Hypothalamus (tissue), 51 donors: ENCODE measurements at regions not wholly inside any gene's neighbourhood (a gene's known extent, or its start where the extent isn't known, plus 50 kb on each side); places are given as distances from the start of the nearest gene placed in this dataset.

ENCODE experiments used
- DNase-seq, 51 donors: peaks; one replicate each; lab custom pipeline; 2025; lab: John Stamatoyannopoulos, UW

DNA sequence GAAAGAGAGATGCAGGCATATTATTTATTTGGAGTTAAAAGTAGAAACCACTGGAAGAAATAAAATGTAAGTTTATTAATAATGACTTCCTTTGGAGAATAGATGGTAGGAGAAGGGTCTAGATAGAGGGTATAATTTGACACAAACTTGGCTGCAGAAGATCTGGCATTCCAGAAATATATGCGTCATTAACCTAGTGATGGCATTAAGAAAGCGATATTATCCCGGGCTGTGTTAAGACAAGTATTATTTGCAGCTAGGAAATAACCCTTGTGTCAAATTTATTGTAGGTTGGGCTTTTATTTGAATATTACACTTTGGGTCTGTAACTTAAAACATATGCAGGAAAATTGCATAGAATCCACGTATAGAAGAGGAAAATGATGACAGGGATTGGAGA is 389.5 kb downstream of the MTX2 start:
- DNase-seq: no peak

- no peak for DNase-seq
Measured at GRCh38 chr2:176662753-176663152, 393.5 kb downstream of the MTX2 start.

DNA sequence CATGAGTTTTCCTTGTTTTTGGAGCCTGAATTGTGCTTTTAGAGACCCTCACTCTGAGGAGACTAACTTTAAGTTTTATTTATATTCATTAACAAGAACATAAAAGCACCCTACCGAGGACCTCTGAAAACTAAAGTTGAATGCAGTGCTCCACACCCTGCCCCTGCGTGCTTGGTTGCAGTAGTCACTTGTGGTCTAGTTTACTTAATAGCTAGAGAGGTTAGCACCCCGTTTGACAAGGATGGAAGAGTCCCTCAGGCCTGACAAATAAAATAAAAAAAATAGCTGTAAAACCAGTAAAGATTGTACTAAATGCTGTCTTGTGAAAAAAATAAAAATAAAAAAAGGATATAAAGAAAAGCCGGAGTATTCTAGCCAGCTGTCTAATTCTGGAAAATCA is 395.2 kb downstream of the MTX2 start:
- DNase-seq: no peak

DNA sequence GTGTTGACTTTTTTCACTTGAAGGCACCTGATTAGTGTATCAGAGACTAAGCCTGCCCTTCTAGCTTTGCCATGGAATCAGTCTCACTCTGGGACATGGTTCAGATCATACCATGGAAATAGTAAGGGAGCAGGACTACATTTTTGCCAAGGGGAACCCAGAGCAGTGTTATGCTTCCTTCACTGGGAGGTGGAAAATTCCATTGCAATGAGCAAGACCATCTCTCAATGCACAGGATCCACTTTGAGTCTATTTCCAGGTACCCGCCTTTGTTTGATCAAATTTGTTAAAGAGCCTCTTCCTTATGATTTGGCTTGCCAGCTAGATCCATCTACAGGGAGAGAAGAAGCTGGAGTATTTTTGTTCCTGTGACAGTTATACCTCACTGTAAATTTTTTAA is 395.8 kb downstream of the MTX2 start:
- DNase-seq: no peak

DNA sequence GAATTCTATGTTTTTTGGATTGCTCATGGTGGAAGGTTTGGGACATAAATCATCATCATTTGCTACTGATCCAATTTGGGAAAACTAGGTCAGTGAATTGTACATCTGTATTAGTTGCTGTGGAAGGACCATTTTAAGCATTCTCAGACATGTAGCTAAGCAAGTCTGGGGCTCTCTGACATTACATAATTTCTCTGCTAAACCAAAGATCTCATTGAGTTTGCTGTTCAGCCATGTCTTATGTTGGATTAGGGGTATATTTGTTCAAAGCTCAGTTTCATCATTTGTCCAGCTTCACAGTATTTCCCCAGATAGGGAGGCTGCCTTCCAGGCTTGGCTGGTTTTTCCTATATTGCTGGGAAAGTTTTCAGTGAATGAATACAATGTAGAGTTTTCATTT is 399.7 kb downstream of the MTX2 start:
- DNase-seq: no peak

DNA sequence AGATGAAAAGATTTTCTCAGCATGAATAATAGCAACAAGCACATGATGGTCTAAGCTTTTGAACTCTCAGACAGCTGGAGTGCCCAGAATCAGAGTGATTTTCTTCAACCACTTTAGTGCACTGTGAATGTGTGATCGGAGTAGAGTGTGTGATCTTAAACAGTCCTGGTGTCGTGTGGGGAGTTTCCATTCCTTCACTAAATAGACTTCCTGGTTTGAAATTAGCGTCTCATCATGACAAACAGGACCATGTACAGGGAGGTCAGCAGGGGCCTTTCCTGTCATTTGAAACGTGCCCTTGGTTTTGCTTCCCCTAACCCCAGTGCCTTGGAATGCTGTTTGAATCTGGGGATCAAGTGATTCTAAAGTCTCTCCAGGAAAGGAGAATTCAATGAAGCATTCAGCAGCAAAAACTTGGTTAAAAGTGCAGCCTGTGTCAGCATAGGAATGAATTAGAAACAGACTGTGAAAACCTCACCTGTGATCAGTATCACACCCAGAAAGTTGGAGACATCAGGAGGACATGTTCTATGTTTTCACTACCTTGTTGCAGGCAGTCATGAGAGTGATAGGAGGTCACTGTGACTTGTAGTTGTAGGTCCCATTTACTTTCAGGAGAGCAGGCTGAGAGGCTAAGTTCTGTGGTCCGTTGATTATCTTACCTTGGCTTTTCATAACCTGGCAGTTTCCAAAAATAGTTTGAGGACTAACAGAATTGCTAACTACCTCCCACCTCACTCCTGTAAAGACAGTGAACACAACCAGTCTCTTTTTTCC is 400.3 kb downstream of the MTX2 start:
- DNase-seq: no peak

GRCh38 chr2:176675271-176675949 is 406.2 kb downstream of the MTX2 start:
- no peak for DNase-seq

DNA sequence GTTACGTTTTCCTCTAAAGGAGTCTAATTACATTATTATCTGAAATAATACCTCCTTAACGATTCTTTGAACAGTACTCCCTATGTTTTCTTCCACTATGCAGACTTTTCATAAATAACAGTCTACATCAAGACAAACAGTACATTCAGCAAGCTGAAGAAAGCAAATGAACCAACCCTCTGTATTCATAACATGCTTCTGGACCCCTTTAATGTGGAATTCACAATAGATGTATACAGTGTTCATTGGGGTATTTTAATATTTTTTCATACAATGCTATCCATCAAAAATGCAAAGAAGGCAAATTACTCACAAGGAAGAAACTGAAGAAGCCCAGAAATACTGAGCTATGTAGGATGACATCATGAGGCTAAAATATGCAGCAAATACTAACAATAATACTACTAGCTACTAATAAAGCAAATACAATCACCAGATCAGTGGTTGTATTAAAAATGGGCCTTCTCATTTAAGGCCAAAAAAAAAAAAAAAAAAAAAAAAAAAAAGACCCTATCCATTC is 408.6 kb downstream of the MTX2 start:
- no peak for DNase-seq

DNA sequence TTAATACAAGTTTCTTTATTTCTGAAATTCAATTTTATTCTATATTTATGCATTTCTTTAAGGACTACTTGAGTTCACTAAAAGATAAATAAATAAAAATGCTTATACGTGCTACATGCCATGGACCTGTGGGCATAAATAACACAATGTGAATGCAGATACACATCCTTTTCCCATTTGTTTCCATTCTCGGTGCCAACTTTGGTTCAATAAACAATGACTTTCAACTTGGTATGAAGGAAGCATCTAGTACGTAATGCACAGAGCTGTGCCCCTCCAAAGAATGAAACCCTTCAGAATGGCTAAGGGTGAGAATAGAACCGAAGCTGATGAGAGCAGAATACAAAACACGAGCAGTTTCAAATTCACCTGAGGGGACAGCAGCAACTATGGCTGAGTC is 409.3 kb downstream of the MTX2 start:
- no peak for DNase-seq

DNA sequence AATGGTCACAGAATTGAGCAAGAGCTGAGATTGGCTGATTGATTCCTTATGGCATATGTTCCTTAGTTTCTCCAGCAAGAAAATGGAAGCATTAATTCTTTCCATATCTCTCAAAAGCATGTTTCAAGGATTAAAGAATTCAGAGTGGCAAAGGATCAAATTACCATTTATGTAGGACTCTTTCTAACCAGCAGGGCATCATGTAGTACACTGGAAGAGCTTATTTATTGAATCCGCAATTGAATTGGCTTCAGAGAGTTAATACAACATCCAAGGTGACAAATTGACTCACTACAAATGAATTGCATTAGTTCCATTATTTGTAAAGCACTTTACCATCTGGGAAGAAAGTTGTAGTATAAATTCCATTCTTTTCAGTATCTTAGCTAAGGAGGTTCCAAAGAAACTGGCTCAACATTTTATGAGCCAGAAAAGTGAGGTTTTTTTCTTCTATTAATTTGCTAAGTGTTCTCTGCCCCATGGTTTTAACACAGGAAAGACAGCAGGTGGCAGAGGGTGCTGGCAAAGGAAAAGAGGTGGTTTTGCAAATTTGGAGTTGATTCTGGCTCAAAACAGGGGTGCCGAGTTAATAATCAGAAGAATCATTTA is 409.9 kb downstream of the MTX2 start:
- DNase-seq: no peak

GRCh38 chr2:176680916-176681516 is 411.8 kb downstream of the MTX2 start:
- DNase-seq: no peak

- no peak for DNase-seq
Measured at GRCh38 chr2:176681584-176682115, 412.4 kb downstream of the MTX2 start.

GRCh38 chr2:176682278-176682677 is 413.0 kb downstream of the MTX2 start:
- DNase-seq: no peak

DNA sequence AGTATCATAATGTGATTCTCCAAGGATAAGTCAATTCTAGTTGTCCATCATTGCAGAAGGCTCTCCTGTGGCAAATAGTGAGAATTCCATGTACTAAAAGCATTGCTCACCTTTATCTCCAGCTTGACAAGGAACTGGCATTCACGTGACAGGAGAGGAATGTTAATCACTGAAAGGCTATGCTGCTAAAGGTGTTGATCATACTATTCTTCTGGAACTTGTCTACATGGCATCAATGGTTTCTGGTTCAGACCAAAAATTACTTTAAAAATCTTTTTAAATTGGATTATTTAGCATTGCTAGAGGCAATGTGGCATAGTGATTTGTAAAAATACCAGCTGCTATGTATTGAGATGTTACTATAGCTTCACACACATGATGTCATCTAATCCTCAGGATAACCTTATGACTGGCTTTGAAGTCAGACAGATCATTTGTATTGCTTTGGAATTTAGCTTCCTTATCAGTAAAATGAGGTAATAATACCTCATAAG is 414.4 kb downstream of the MTX2 start:
- no peak for DNase-seq

DNA sequence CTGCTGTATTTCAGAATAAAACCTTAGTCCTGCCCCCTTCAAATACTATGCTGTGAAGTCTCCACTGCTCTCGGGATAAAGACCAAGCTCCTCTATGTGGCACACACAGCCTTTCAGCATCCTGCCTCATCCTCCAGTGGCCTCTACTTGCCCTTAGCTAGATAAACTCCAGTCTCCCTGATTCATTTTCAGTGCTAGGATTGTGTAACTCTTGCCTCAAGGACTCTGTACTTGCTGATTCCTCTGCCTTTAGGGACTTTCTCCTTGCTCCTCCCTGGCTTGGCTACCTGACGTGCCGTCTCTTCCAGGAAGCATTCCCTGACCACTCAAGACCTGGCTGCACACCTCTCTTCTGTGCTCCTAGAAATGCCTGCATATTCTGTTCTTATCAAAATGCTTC is 416.7 kb downstream of the MTX2 start:
- no peak for DNase-seq

GRCh38 chr2:176686328-176686727 is 417.1 kb downstream of the MTX2 start:
- DNase-seq: no peak

GRCh38 chr2:176687342-176687741 is 418.1 kb downstream of the MTX2 start:
- no peak for DNase-seq

- DNase-seq: no peak
Measured at GRCh38 chr2:176687944-176688343, 418.7 kb downstream of the MTX2 start.

DNA sequence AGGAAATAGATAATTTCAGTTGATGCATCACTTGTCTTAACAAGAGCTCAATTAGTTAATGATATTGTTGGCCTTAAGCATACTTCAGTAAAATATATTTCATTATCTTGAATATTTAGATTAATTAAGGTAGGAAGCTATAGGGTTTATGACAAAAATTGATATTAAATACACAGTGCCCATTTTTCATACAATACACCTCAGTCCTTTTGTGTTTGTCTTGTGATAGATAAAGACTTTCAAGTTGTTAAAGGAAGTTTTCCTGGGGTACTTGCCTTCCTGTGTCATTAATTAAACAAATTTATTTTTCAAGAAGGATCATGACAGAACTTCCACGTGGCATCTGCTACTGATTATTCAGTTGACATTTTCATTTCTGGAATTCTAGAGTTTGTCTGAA is 420.5 kb downstream of the MTX2 start:
- DNase-seq: no peak

GRCh38 chr2:176691471-176691870 is 422.2 kb downstream of the MTX2 start:
- DNase-seq: no peak

DNA sequence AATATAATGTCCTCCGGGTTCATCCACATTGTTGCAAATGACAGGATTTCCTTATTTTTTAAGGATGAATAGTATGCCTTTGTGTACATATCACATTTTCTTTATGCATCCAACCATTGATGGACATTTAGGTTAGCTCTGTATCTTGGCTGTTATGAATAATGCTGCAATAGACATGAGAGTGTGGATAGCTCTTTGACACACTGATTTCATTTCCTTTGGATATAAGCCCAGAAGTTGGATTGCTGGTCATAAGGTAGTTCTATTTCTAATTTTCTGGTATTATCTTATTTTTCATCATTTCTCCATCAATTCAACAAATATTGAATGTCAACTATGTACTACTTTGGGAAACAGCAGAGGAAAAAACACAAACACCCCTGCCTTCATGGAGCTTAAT is 423.3 kb downstream of the MTX2 start:
- no peak for DNase-seq
